ENCODE measurements at regions not wholly inside any gene's neighbourhood (a gene's known extent, or its start where the extent isn't known, plus 50 kb on each side); places are given as distances from the start of the nearest gene placed in this dataset.

DNA sequence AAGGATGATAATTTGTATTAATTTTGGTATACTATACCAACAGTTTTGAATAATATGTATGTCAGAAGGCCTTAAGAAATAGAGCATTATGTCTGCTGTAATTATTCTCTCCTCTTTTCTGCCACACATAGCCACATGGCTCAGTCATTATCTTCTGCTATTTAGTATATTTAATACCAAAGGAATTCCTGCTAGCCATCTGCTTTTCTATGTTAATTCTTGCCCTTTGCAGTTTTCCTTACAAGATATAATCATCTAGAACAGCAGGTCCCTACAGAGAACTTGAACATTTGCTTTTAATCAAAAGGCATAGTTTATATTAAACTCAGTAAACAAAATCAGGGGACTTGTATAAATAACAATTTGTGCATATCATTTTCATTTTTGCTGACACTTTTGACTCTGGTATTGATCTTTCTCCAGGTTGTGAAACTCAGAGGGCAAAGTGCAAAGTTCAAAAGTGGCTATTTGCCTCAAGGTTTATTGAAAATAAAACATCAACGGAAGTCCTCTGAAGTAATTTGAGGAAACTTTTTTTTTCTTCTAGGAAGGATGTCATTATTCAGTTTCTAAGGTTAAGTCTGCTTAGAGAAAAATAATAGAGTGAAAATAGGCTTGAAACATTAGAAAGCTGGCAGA, 702.0 kb downstream of the KCNJ2 start:
- CTCF ChIA-PET = no interaction called here
- Mint-ChIP-seq H3K27me3 (ENCODE audit: unreplicated experiment) (no peaks in the 10 kb centered on the region), H3K27ac (ENCODE audit: unreplicated experiment) (no peak overlapping the region), H3K9me3 (ENCODE audit: low read depth, unreplicated experiment) (no peaks in the 10 kb centered on the region), H3K4me3 (ENCODE audit: low read depth, unreplicated experiment) (no peak overlapping the region), H3K4me1 (ENCODE audit: low read depth, unreplicated experiment) (no peaks in the 10 kb centered on the region), H3K36me3 (ENCODE audit: insufficient read depth, unreplicated experiment) (no peaks in the 10 kb centered on the region)
- intact Hi-C loops (cut with micrococcal nuclease; ENCODE audit: unreplicated experiment) = no loop called here
- no TSS peak for BruUV-seq (replicated peaks)
- DNase-seq = no peak
- TF ChIP-seq, protein P1, sequence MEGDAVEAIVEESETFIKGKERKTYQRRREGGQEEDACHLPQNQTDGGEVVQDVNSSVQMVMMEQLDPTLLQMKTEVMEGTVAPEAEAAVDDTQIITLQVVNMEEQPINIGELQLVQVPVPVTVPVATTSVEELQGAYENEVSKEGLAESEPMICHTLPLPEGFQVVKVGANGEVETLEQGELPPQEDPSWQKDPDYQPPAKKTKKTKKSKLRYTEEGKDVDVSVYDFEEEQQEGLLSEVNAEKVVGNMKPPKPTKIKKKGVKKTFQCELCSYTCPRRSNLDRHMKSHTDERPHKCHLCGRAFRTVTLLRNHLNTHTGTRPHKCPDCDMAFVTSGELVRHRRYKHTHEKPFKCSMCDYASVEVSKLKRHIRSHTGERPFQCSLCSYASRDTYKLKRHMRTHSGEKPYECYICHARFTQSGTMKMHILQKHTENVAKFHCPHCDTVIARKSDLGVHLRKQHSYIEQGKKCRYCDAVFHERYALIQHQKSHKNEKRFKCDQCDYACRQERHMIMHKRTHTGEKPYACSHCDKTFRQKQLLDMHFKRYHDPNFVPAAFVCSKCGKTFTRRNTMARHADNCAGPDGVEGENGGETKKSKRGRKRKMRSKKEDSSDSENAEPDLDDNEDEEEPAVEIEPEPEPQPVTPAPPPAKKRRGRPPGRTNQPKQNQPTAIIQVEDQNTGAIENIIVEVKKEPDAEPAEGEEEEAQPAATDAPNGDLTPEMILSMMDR (IDR thresholded peaks at IDR 0.05; ENCODE audit: unreplicated experiment) = no peak

DNA sequence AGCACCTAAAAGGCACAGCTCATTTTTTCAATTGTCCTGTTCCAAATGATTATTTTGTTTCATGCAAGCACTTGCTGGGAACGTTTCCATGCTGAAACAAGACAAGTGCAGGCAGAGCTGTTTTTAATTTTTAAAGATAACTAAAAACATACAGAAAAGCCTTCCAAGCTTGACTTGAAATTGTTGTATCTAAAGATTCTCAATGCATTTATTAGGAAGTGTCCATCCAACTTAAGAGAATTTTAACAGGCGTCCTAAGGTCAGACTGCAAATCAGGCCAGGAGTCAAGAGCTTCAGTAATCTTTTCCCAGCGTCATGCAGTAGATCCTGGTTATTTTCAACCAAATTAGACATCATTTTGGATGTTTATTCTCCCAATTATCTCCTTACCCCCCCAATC, 702.8 kb downstream of the KCNJ2 start:
- Mint-ChIP-seq H3K9me3 (ENCODE audit: low read depth, unreplicated experiment) (no peaks in the 10 kb centered on the region), H3K4me3 (ENCODE audit: low read depth, unreplicated experiment) (no peak overlapping the region), H3K36me3 (ENCODE audit: insufficient read depth, unreplicated experiment) (no peaks in the 10 kb centered on the region), H3K27ac (ENCODE audit: unreplicated experiment) (no peak overlapping the region), H3K4me1 (ENCODE audit: low read depth, unreplicated experiment) (no peaks in the 10 kb centered on the region), H3K27me3 (ENCODE audit: unreplicated experiment) (no peaks in the 10 kb centered on the region)
- BruUV-seq (replicated peaks) = no TSS peak
- intact Hi-C loops (cut with micrococcal nuclease; ENCODE audit: unreplicated experiment) = no loop called here
- no peak for DNase-seq
- TF ChIP-seq, protein P1 (IDR thresholded peaks at IDR 0.05; ENCODE audit: unreplicated experiment) = no peak
- CTCF ChIA-PET = no interaction called here

DNA sequence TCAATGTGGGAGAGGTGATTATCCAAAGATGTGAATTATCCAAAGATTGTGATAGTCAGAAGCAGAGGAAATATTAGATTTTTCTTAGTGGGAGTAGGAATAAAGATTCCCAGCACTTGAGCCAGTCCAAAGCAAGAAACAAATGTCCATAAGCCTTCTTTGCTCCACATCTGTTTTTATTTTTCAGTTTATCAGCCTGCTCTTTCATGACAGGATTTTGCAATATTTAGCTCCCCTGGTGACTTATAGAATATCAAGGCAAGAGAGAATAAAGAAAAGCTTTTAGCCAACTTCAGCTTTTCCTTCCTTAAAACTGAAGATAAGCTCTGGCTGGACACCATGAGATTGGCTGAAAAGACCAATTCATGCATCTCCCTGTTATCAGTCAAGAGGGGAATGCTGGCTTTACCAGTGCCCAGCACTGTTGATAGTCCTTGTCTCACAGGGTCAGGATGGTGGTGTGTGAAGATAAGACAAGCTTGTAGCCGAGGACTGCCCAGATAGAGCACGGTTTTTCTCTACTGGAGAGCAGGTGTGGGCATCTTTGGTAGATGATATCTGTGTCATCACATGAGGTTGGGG, 706.5 kb downstream of the KCNJ2 start:
- Mint-ChIP-seq H3K27me3 (ENCODE audit: unreplicated experiment) (no peaks in the 10 kb centered on the region), H3K4me3 (ENCODE audit: low read depth, unreplicated experiment) (no peak overlapping the region), H3K4me1 (ENCODE audit: low read depth, unreplicated experiment) (no peaks in the 10 kb centered on the region), H3K36me3 (ENCODE audit: insufficient read depth, unreplicated experiment) (no peaks in the 10 kb centered on the region), H3K27ac (ENCODE audit: unreplicated experiment) (no peak overlapping the region), H3K9me3 (ENCODE audit: low read depth, unreplicated experiment) (no peaks in the 10 kb centered on the region)
- intact Hi-C loops (cut with micrococcal nuclease; ENCODE audit: unreplicated experiment) = no loop called here
- CTCF ChIA-PET = no interaction called here
- no peak for DNase-seq
- TF ChIP-seq, protein P1 (IDR thresholded peaks at IDR 0.05; ENCODE audit: unreplicated experiment) = no peak
- BruUV-seq (replicated peaks) = no TSS peak

DNA sequence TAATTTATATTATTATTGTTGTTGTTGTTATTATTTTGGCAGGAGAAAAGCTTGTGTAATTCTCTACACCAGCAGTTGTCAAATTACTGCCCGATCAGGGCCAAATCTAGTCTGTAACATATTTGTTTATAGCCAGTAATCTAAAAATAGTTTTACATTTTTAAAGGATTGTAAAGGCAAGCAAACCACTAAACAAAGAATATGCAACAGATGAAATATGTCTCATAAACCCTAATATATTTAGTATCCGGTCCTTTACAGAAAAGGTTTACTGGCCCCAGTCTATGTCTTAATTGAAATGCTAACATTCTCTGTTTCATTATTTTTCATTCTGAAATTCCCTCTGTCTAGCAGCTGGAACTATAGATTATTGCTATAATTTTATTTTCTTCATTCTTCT, 709.5 kb downstream of the KCNJ2 start:
- H3K36me3 Mint-ChIP-seq (ENCODE audit: insufficient read depth, unreplicated experiment) = no peaks in the 10 kb centered on the region
- H3K4me1 Mint-ChIP-seq (ENCODE audit: low read depth, unreplicated experiment) = peaks cover 8% of the 10 kb centered on the region
- H3K4me3 Mint-ChIP-seq (ENCODE audit: low read depth, unreplicated experiment) = no peak overlapping the region
- intact Hi-C loops (cut with micrococcal nuclease; ENCODE audit: unreplicated experiment) = no loop called here
- no TSS peak for BruUV-seq (replicated peaks)
- no peaks in the 10 kb centered on the region for H3K9me3 Mint-ChIP-seq (ENCODE audit: low read depth, unreplicated experiment)
- no peak overlapping the region for H3K27ac Mint-ChIP-seq (ENCODE audit: unreplicated experiment)
- no peak for DNase-seq
- CTCF ChIA-PET = no interaction called here
- TF ChIP-seq, protein P1 (IDR thresholded peaks at IDR 0.05; ENCODE audit: unreplicated experiment) = no peak
- no peaks in the 10 kb centered on the region for H3K27me3 Mint-ChIP-seq (ENCODE audit: unreplicated experiment)
